GM12892 (cell line): ENCODE measurements at regions not wholly inside any gene's neighbourhood (a gene's known extent, or its start where the extent isn't known, plus 50 kb on each side); places are given as distances from the start of the nearest gene placed in this dataset.

ENCODE experiments used
- POLR2A ChIP-seq: IDR thresholded peaks from 2 replicates; pipeline ENCODE4 v1.6.1; 2011; ENCODE audit warnings: low read depth, low read length, control low read depth
- POLR2AphosphoS5 ChIP-seq: IDR thresholded peaks from 2 replicates; pipeline ENCODE4 v1.6.1; 2011; ENCODE audit warnings: low read depth, low read length, control low read depth
- TAF1 ChIP-seq: IDR thresholded peaks from 2 replicates; pipeline ENCODE4 v1.6.1; 2011; ENCODE audit warnings: low read depth, mild to moderate bottlenecking, control low read depth, low read length, borderline replicate concordance

- TF ChIP-seq POLR2A (no peak), POLR2AphosphoS5 (no peak), TAF1 (no peak)
Observed at GRCh38 chr2:200181755-200182154, 124.7 kb upstream of the SPATS2L start.
